MM.1S (cell line): ENCODE measurements at regions not wholly inside any gene's neighbourhood (a gene's known extent, or its start where the extent isn't known, plus 50 kb on each side); places are given as distances from the start of the nearest gene placed in this dataset.

Source experiments
- CTCF ChIP-seq: fragments of 300-600 bp; sonication (generic); IDR thresholded peaks from 2 replicates; pipeline ENCODE4 v1.5.1; 2016; ENCODE audit warnings: antibody characterized with exemption, low read length, mixed read lengths
- EZH2 ChIP-seq: fragments of 300-600 bp; sonication (generic); optimal IDR thresholded peaks from 2 replicates; pipeline ENCODE3; 2017; ENCODE audit warnings: low read depth, mild to moderate bottlenecking, antibody characterized with exemption, low read length, mixed read lengths
- EZH2phosphoT487 ChIP-seq: fragments of 300-600 bp; sonication (generic); IDR thresholded peaks from 2 replicates; pipeline ENCODE4 v1.6.1; 2018; ENCODE audit warnings: antibody characterized with exemption, low read length

GRCh38 chr7:85664341-85664740 lies 477.5 kb upstream of the SEMA3D start:
- TF ChIP-seq CTCF: no peak
- no peak for TF ChIP-seq EZH2phosphoT487
- TF ChIP-seq EZH2: no peak
